ENCODE measurements at regions not wholly inside any gene's neighbourhood (a gene's known extent, or its start where the extent isn't known, plus 50 kb on each side); places are given as distances from the start of the nearest gene placed in this dataset.
"Not testable (repeated sequence)": the region's sequence is repeated elsewhere in the genome, so short reads cannot be mapped to it uniquely, and the experiment has no call there.

DNA sequence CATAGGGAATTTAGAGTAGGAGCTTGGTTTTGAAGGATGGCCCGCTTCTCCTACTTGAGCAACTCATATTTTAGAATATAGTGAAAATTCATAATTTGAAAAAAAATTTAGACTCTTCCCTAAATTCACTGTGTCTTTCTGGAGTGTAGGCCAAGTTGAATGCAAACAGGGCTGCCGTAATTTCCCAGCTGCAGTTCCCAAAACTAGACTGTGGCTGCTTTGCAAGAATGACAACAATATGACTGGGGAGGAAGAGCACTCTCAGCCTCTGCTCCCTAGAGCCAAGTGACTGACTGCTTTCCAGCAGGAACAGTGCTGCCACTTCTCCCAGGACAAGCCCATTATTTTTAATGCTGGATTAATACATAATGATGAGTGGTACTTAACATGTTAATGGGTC is 209.0 kb downstream of the RHOU start:
- no peak for DNase-seq

DNA sequence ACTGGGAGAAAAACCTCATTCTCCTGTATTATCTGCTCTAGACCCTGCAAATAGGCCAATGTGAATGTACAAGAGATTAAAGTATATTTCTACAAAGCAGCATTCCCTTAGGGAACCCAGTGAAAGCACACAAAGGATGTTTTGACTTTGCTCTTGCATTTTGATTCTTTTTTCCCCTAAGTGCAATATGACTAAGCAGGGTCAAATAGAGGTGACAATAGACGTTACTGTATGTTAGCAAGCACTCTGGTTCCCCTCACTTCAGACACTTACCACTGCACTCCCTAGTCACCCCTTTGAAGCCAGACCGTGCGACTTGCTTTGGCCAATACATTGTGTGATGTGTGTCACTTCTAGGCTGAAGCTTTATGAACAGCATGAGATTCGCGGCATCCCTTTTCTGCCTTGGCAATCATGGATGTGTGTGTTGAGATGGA is 209.7 kb downstream of the RHOU start:
- peak; percentile 20 for DNase-seq

DNA sequence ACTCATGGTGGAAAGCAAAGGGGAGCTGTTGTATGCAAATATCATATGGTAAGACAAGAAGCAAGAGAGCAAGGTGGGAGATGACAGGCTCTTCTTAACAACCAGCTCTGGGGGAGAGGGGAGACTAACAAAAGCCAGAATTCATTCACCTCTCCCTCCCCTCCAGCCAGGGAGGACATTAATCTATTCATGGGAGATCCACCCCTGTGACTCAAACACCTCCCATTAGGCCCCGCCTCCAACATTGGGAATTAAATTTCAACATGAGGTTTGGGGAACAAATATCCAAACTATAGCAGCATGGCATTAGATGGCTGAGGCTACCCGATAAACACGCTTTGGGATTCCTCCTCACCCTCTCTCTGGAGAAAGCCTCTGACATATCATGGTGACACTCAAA is 210.6 kb downstream of the RHOU start:
- DNase-seq: no peak

DNA sequence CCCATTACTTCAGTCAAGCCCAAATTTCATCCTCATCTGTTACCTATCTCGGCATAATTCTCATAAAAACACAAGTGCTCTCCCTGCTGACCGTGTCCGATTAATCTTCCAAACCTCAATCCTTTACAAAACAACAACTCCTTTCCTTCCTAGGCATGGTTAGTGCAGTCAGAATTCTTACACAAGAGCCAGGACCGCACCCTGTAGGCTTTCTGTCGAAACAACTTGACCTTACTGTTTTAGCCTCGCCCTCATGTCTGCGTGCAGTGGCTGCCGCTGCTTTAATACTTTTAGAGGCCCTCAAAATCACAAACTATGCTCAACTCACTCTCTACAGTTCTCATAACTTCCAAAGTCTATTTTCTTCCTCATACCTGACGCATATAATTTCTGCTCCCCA is 214.3 kb downstream of the RHOU start:
- DNase-seq: not testable (repeated sequence)

DNA sequence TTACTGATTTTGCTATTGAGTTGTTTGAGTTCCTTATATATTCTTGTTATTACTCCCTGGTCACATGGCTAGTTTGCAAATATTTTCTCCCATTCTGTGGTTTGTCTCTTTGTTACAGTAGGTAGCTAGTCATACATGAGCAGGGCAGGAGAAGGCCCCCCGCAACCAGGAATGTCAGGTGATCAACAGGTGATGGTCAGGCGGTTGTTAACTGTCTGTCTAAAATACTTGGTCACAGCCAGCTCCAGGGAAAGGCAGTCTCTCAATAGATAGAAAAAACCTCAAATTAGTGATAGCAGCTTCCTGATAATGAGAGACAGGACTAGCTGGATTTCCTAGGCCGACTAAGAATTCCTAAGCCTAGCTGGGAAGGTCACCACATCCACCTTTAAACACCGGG is 217.9 kb downstream of the RHOU start:
- DNase-seq: no peak

DNA sequence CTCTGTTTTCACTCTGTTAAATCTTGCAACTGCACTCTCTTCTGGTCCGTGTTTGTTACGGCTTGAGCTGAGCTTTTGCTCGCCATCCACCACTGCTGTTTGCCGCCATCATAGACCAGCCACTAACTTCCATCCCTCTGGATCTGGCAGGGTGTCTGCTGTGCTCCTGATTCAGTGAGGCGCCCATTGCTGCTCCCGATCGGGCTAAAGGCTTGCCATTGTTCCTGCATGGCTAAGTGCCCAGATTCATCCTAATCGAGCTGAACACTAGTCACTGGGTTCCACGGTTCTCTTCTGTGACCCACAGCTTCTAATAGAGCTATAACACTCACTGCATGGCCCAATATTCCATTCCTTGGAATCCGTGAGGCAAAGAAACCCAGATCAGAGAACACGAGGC is 218.5 kb downstream of the RHOU start:
- DNase-seq: not testable (repeated sequence)

DNA sequence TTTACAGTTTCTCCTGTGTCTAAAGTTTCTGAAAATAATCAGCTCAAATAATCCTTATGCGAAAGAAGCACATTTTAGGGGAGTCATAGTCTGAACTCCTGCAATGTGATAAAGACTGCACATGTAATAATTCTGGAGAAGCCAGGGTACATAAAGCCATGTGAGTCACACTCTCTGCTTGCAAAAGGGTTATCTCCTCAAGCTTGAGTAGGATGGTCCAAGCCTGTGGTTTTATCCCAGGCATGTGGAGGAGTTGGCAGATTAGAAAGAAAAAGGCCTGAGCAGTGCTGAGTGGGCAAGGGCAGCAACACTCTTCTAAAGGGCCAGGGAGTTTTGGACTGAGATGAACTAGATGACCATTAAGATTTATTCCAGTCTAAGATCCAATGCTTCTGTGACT is 220.4 kb downstream of the RHOU start:
- DNase-seq: no peak

DNA sequence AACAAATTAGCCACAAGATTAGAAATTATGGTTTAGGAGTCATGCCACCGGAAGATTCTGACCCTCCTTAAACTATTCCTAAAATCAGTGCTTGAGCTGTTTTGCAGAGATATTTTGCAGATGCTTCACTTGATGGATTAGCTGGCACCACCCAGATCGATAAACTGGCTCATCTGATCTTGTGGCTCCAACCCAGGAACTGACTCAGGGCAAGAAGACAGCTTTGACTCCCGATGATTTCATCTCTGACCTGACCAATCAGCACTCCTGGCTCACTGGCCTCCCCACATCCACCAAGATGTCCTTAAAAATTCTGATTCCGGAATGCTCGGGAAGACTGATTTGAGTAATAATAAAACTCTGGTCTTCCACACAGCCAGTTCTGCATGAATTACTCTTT is 221.6 kb downstream of the RHOU start:
- no peak for DNase-seq

DNA sequence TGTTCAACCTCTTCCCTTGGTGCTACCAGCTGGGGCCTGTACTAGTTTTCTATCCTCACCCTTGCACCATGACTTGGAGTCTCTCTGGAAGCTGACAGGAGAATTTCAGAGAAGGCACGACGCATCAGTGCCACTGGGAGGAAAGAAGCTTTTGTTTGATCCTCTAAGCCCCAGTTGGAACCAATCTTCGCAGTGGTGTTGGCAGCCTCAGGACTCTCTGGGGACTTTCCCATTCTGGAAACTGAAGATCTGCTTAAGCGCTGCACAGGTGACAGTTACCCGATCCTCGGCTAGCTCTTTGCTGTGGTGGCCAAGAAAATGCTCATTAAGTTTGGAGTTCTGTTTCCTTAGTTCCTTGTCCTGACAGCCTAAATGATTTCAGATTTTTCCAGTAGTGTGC is 222.3 kb downstream of the RHOU start:
- no peak for DNase-seq

DNA sequence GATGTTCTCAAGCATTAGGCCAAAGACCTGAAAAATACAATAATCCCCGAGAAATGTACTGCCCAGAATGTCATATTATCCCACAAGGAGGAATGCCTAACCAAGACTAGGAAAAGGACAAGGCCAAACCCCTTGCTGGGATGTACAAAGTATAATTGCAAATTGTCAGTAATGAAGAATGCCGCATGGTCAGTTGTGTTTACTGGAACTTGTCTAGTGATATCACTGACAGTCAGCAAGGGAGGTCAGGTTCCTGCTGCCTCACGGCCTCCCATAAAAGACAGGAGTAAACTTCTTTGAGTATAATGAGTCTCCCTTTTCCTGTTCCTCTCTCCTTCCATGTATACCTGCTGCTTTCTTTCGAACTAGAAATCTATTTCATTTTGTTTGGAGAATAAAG is 222.8 kb downstream of the RHOU start:
- DNase-seq: no peak

DNA sequence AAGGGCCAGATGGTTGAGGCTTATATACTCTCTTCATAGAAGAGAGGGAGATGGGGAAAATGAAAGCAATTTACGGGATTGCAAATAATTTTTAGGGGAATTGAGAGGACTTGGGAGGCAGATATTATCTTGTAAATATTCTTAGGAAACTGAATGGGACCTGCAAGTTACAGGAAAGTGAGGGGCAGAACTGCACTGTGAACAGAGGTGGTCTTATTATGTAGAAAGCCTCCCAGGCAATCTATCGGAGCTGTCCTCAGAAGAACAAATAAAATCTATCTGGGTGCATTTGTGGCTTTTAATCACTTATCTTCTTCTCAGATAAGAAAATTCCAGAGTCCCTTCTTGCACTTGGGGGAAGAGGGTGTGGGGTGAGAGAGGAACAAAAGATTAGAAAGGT is 223.5 kb downstream of the RHOU start:
- DNase-seq: no peak

DNA sequence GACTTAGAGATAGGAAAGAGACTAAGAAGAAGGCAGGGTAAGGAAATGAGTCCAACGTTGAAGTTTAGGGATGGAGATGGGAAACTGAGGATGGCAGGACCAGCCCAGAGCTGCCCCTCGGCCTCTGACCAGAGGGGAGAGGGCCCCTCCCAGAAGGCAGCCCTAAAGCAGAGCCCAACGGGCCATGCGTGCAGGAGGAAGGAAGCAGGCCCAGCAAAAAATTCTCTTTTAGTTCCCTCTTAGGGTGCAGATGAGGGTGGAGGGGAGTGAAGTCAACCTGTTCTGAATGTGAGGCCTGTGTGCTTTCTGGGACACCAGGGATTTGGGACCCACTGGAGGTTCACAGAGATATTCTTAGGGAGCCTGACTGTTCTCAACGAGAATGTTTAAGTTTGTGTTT is 225.4 kb downstream of the RHOU start:
- DNase-seq: no peak

DNA sequence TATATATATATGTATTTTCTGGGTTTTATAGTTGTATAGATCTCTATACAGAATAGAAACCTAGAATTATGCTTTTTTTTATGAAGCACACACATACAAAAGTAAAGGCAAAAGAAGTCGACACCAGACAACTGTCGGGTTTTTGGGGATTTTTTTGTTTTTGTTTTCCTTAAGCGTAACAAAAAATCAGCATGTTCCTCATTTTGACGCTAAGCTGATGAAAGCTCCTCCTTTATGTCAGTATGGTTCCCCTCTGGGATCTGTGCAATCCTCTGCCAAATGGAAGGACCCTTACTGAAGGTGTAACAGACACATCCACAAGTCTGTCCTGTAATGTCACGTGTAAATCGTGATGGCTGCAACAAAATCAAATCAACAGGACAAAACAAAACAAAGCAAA is 226.2 kb downstream of the RHOU start:
- no peak for DNase-seq

DNA sequence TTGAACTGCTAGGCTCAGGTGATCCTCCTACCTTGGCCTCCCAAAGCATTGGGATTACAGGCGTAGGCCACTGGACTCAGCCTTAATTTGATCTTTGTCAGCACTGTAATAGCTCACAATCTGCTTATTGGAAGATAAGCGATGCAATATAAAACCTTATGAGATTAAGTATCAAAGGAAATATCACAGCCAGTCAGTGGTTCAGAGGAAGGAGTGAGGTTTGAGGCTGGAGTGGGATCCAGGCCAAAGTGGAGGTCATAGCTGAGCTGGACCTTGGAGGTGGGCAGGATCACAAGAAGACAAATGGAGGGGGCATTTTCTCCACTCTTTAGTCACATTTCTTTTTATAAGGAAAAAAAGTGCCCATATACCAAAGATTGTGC is 228.5 kb downstream of the RHOU start:
- DNase-seq: no peak

DNA sequence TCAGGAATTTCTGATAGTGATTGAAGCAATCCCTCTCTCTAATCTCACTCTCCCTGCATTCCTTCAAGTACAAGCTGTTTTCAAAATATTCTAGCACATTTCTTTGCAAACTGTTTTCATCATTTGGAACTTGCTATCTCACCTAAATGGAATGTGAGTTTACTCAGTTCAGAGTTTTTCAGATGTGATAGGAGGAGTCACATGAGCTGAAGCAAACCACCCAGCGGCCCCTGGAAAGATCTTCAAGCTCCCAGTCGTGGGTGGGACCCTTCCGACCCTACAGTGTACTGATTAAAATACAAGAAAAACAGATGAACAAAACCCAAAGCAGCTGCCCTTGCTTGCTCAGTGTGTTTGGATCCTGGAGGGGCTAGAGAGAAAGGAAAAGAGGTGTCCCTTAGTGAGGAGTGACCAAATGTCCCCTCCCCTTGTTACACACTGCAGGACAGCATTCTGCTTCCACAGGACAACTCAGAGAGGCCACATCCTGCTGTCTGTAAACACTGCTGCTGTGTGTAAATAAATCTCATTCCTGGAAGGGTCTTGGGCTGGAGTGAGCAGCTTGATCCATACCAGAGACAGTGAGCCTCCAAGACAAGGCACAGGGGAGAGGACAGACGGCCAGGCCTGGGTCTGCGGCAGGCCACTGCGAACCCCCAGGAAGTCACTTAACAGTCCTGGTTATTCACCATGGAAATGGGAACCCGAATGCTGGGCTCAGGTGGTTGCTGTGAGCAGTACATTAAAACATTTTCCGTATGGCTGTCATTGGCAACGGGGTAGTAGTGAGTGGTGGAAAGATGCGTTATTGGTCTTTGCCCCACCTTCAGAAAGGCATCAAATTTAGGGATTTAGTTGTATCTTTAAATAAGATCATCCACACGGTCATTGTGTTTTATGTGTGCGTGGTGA is 229.2 kb downstream of the RHOU start:
- peak; percentile 60 for DNase-seq

DNA sequence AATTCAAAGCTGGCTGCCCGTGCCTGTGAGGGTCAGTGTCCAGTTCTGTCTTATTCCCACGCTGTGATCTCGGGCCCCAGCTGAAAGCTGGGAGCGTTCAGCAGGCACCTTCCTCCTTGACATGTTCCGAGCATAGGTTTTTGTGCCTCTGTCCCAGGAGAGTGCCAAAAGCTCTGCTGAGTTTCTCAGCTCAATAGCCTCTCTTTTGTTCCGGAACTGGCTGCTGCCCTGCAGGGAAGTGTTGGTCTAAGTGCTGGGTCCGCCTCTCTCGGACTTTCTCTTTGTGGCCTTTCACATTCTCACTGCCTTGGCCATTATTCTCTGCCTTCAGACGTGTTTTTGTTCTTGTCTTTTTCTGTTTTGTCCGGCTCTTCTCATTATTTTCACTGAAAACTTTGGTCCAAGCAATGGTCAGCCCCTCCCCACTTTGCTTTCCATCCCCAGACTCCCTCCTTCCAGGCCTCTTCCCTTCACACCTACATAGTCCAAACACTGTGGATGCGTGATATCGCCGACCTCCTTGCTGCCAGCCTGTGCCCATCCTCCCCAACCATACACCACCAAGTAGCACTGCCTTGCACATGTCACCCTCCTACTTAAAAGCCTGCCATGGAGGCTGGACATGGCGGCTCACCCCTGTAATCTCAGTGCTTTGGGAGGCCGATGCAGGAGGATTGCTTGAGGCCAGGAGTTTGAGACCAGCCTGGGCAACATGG is 233.8 kb downstream of the RHOU start:
- DNase-seq: no peak

DNA sequence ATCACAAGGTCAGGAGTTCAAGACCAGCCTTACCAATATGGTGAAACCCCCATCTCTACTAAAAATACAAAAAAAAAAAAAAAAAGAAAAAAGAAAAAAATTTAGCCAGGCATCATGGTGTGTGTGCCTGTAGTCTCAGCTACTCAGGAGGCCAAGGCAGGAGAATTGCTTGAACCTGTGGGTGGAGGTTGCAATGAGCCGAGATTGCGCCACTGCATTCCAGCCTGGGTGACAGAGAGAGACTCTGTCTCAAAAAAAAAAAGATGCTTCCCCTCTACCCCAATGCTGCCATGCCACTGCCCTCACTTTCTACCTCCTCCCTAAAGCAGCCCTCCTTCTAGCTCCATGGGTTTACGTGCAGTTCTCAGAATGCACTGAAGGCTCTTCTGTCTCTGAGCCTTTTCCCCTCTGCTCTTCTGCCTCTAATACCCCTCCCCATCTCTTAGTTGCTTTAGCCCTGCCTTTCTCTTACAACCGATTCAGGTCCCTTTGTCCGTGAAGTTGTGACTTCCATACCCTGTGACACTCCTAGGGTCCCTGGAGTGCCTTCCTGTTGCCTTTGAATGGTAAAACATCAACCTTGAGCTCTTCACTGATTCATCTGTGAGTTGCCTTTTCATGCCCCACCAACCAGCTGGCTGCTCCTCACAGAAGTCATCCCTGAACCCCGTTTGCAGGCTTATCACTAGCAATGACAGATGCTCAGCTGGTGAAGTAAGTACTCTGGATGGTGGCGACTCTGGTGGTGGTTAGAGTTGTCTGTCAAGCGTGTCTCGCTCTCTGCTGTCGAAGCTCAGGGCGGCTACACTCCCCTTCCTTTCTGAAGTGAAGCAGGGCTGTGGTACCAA is 234.9 kb downstream of the RHOU start:
- DNase-seq: no peak

DNA sequence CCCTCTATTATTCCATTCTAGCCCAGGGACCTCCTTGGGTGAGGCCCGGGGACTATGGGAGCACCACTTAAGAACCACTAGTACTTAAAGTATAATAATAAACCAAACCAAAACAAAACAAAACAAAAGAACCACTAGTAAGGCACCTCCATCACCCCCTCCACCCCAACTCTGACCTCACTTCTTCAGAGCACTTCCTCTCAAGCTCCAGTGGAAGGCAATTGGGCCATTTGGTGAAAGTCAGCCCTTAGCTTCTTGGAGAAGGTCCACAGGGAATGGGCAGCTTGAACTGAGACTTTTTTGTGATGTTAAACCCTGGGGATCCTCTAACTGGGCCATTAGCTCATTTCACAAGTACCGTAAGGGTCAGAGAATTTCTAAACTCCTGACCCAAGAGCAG is 237.3 kb downstream of the RHOU start:
- no peak for DNase-seq

DNA sequence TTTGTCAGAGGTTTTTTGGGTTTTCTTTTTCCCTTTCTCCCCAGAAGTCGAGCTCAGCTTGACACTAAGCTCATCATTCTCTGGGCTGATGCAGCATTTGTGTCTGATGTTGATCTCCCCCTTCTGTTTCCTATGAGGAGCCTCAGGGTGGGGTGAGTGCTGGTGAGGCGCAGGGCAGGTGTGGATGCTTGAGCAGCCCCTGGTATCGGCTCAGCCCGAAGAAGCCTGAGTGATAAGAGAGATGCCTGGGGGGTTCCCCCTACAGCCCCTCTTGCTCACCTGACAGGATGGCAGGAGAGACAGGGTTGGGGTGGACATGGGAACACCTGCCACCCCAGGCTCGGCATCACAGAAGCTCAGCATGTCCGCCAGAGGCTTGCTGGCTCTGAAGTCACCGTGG is 239.0 kb downstream of the RHOU start:
- DNase-seq: no peak

DNA sequence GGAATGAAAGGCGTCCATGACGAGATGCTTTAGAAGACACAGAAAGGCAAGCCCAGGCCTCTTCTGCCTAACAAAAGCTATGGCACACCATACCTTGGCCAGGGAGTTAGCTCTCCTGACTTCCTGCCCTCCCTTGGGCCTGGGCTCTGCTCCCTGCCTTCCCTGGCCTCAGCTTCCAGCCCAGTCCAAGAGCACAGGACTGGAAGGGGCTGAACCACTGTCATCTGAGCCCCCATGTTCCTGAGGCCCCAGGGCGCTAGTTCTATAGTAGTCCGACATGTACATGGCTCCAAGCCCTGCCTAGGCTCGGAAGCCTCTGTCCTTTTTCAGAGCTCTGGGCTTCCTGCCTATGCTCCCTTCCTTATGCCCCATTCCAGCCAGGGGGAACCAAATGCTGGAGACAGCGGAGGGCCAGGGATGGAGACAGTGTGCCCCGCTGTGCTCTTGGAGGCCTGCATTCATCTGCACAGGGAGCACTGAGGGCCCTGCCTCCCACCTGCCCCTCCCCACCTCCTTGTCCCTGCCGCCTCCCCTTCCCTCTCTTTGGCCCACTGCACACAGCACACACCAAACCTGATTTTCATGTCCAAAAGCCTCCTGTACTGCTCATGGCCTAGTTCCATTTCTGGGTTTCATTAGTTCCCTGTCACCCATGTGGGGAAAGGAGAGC is 240.1 kb downstream of the RHOU start:
- no peak for DNase-seq

DNA sequence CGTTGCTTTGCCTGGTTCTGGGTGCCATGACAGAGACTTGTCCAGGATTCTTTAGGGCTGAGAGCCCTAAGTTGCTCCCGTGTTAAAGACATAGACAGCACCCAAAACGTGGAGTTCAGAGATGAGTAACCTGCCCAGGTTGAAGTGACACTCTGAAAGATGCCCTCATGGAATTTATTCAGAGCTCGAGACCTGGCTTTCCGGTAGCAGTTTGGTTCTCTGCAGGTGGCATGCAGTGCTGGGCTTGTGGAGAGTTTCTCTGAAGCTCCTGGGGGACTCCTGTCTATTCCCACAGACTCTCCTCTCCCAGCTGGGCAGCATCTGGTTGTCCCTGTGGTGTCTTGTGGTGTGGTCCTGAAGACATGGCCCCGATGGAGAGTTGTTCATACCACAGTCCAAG is 241.0 kb downstream of the RHOU start:
- DNase-seq: no peak

DNA sequence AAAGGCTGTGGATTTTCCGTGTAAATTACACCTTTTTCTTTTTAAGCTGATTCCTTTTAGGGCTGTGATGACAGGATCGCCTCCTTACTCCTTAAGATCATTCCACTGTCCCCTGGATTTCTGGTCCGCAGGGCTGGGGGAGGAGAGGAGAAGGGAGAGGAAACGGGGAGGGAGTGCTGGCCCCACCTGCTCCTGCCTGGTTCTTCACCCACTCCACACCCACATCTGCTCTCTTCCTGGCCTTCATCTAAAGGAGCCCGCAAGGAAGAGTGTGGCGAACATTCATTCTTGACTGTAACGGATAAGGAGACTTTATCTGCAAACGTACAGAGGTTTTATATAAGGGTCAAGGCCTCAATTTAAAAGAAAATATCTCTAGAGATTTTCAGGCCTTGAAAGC is 242.0 kb downstream of the RHOU start:
- no peak for DNase-seq

Measured in skin of body (tissue), 1 donor.